Ureter (tissue), 1 donor: ENCODE measurements at regions not wholly inside any gene's neighbourhood (a gene's known extent, or its start where the extent isn't known, plus 50 kb on each side); places are given as distances from the start of the nearest gene placed in this dataset.

Experiments used
- DNase-seq: peaks from one replicate; pipeline ENCODE4 v3.0.0-alpha.2; 2020; ENCODE audit warnings: low spot score
- donor health status: DM: yes; HTN: yes; CAD: no.

- DNase-seq, result no peak
Observed at GRCh38 chr18:57916684-57917083, 113.6 kb upstream of the ATP8B1 start.

GRCh38 chr18:57915865-57916582 lies 112.9 kb upstream of the ATP8B1 start:
- DNase-seq, result no peak

- DNase-seq, result no peak
Observed at GRCh38 chr18:57915248-57915647, 112.1 kb upstream of the ATP8B1 start.

GRCh38 chr18:57913686-57914085 lies 110.6 kb upstream of the ATP8B1 start:
- DNase-seq, result no peak

- no peak for DNase-seq
Observed at GRCh38 chr18:57910817-57911216, 107.7 kb upstream of the ATP8B1 start.

GRCh38 chr18:57910134-57910533 lies 107.0 kb upstream of the ATP8B1 start:
- no peak for DNase-seq

- no peak for DNase-seq
Observed at GRCh38 chr18:57909620-57910019, 106.5 kb upstream of the ATP8B1 start.

GRCh38 chr18:57908092-57908491 lies 105.0 kb upstream of the ATP8B1 start:
- DNase-seq, result no peak

GRCh38 chr18:57907550-57907949 lies 104.4 kb upstream of the ATP8B1 start:
- no peak for DNase-seq

- no peak for DNase-seq
Observed at GRCh38 chr18:57906852-57907251, 103.7 kb upstream of the ATP8B1 start.

GRCh38 chr18:57904535-57904934 lies 101.4 kb upstream of the ATP8B1 start:
- DNase-seq, result no peak

- DNase-seq, result no peak
Observed at GRCh38 chr18:57902721-57903120, 99.6 kb upstream of the ATP8B1 start.

GRCh38 chr18:57901825-57902589 lies 98.9 kb upstream of the ATP8B1 start:
- peak; percentile 45 for DNase-seq

- no peak for DNase-seq
Observed at GRCh38 chr18:57900906-57901435, 97.9 kb upstream of the ATP8B1 start.

- DNase-seq, result no peak
Observed at GRCh38 chr18:57898506-57899124, 95.5 kb upstream of the ATP8B1 start.

- DNase-seq, result peak; percentile 17
Observed at GRCh38 chr18:57895182-57895581, 92.1 kb upstream of the ATP8B1 start.

- DNase-seq, result no peak
Observed at GRCh38 chr18:57891707-57892391, 88.7 kb upstream of the ATP8B1 start.

GRCh38 chr18:57890266-57890665 lies 87.2 kb upstream of the ATP8B1 start:
- DNase-seq, result no peak

GRCh38 chr18:57889841-57890240 lies 86.7 kb upstream of the ATP8B1 start:
- DNase-seq, result no peak

GRCh38 chr18:57887543-57888383 lies 84.6 kb upstream of the ATP8B1 start:
- DNase-seq, result no peak

- no peak for DNase-seq
Observed at GRCh38 chr18:57885931-57886330, 82.8 kb upstream of the ATP8B1 start.
